Keratinocyte (primary cell): ENCODE measurements at regions not wholly inside any gene's neighbourhood (a gene's known extent, or its start where the extent isn't known, plus 50 kb on each side); places are given as distances from the start of the nearest gene placed in this dataset.
A peak's percentile ranks its signal among the peaks of the same experiment; 100 is the strongest.

Experiments
- DNase-seq: peaks from one replicate; pipeline ENCODE4 v3.0.0-alpha.2; 2011; ENCODE audit warnings: low read depth, missing footprints, low spot score
- FAIRE-seq: peaks from 2 replicates; lab custom pipeline; 2011; peaks lifted over from hg19 to GRCh38; lab: Jason Lieb, UNC
- H2AFZ ChIP-seq: 2 replicates; pipeline ENCODE4 v1.6.0; 2012; ENCODE audit warnings: low read length, control low read depth, inconsistent platforms; ENCODE audit not compliant: control insufficient read depth
- H3K27ac ChIP-seq: 2 replicates; pipeline ENCODE4 v1.5.1; 2011; ENCODE audit warnings: low read length; ENCODE audit not compliant: control insufficient read depth, insufficient read depth
- H3K27me3 ChIP-seq: 3 replicates; pipeline ENCODE4 v1.6.0; 2011; ENCODE audit warnings: low read length; ENCODE audit not compliant: control insufficient read depth, insufficient read depth; ENCODE audit errors: extremely low read depth
- H3K36me3 ChIP-seq, 2 experiments: 2 replicates in 1 of 2; 3 replicates in 1 of 2; pipeline ENCODE4 v1.5.1; 2011; ENCODE audit warnings: low read length in 2 of 2, mild to moderate bottlenecking in 1 of 2; ENCODE audit not compliant: control insufficient read depth in 2 of 2, insufficient read depth in 2 of 2; ENCODE audit errors: extremely low read depth in 1 of 2
- H3K4me1 ChIP-seq: 3 replicates; pipeline ENCODE4 v1.5.1; 2011; ENCODE audit warnings: low read length; ENCODE audit not compliant: control insufficient read depth, insufficient read depth; ENCODE audit errors: extremely low read depth
- H3K4me2 ChIP-seq: 3 replicates; pipeline ENCODE4 v1.6.0; 2011; ENCODE audit warnings: low read depth, low read length; ENCODE audit not compliant: control insufficient read depth, insufficient read depth; ENCODE audit errors: extremely low read depth
- H3K4me3 ChIP-seq, 3 experiments: fragments of 200-600 bp in 1 of 3; sonication (generic) in 1 of 3; 2 replicates in 2 of 3; 3 replicates in 1 of 3; pipeline ENCODE4 v1.5.1; 2011 to 2016; ENCODE audit warnings: low read length in 3 of 3, mild to moderate bottlenecking in 3 of 3, control low read depth in 2 of 3, inconsistent platforms in 1 of 3, low read depth in 1 of 3, mixed read lengths in 1 of 3, mixed run types in 1 of 3, moderate library complexity in 1 of 3; ENCODE audit not compliant: control insufficient read depth in 2 of 3, insufficient read depth in 2 of 3; ENCODE audit errors: extremely low read depth in 1 of 3
- H3K79me2 ChIP-seq: 2 replicates; pipeline ENCODE4 v1.6.0; 2012; ENCODE audit warnings: low read length; ENCODE audit not compliant: control insufficient read depth, insufficient read depth
- H3K9ac ChIP-seq: 3 replicates; pipeline ENCODE4 v1.6.0; 2011; ENCODE audit warnings: low read length; ENCODE audit not compliant: control insufficient read depth, insufficient read depth; ENCODE audit errors: extremely low read depth
- H3K9me1 ChIP-seq: 3 replicates; pipeline ENCODE4 v1.6.0; 2011; ENCODE audit warnings: low read length; ENCODE audit not compliant: control insufficient read depth, insufficient read depth; ENCODE audit errors: extremely low read depth
- H3K9me3 ChIP-seq: 2 replicates; pipeline ENCODE4 v1.5.1; 2012; ENCODE audit warnings: low read depth, low read length; ENCODE audit not compliant: control insufficient read depth
- H4K20me1 ChIP-seq: 3 replicates; pipeline ENCODE4 v1.6.0; 2011; ENCODE audit warnings: low read length; ENCODE audit not compliant: control insufficient read depth, insufficient read depth; ENCODE audit errors: extremely low read depth
- CTCF ChIP-seq, 3 experiments: IDR thresholded peaks in 1 of 3; conservative IDR thresholded peaks in 1 of 3; optimal IDR thresholded peaks in 1 of 3; 2 replicates in 2 of 3; 3 replicates in 1 of 3; pipeline versions ENCODE3 to v1.5.1; 2011; ENCODE audit warnings: low read length in 3 of 3, mild to moderate bottlenecking in 3 of 3, moderate library complexity in 2 of 3, control low read depth in 1 of 3, inconsistent platforms in 1 of 3; ENCODE audit not compliant: insufficient read depth in 2 of 3; ENCODE audit errors: extremely low read depth in 1 of 3
- EZH2 ChIP-seq: IDR thresholded peaks from one replicate; pipeline ENCODE4 v1.6.1; 2012; ENCODE audit warnings: inconsistent platforms, mild to moderate bottlenecking, low read length, moderate library complexity
- dilution Hi-C: fragments of 300-500 bp; cut with MboI; formaldehyde crosslinking; loops from one replicate; pipeline ENCODE4 v1.7.0; 2020; ENCODE audit warnings: low sequenced_read_pairs; ENCODE audit not compliant: extremely low pct_ligation_motif_present

DNA sequence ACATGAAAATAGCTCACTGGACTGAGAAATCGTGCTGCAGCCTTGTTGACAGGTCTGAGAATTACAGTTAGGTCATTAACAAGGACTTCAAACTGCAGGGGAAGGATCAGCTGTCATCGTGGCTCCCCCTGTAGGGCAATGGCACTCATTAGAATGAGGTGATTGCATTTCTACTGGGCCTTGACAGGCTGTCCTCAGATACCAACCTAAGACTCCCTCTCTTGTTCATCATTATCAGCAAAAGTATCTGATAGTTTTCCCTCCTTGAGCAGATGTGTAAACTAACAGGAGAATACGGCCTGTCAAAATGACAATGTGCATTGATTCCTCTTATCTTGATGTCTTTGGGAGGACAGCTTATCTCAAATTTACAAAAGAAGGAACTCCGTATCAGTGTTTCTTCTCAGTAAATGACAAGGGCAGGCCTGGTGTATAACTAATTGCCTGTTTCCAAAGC lies 648.5 kb upstream of the LRRN3 start:
- Histone ChIP-seq H4K20me1 (no peaks in the 10 kb centered on the region), H3K9ac (no peak overlapping the region), H3K4me1 (no peaks in the 10 kb centered on the region), H3K9me1 (no peaks in the 10 kb centered on the region), H3K9me3 (no peaks in the 10 kb centered on the region), H3K27ac (no peak overlapping the region), H3K27me3 (no peaks in the 10 kb centered on the region), H3K4me3 (no peak overlapping the region), H3K79me2 (no peaks in the 10 kb centered on the region), H2AFZ (peak overlapping the region; percentile 12), H3K36me3 (no peaks in the 10 kb centered on the region), H3K4me2 (no peak overlapping the region)
- DNase-seq = peak; percentile 4
- peak; percentile 87 for FAIRE-seq
- dilution Hi-C loops = no loop called here
- TF ChIP-seq EZH2 (no peak), CTCF (optimal IDR thresholded peaks at IDR 0.05 in 1 of 3, IDR thresholded peaks at IDR 0.05 in 1 of 3, conservative IDR thresholded peaks at IDR 0.05 in 1 of 3; ENCODE audit: extremely low read depth in 1 of 3, insufficient read depth in 2 of 3, low read length in 3 of 3) (peak; percentile 83 to 99 (median 85))

DNA sequence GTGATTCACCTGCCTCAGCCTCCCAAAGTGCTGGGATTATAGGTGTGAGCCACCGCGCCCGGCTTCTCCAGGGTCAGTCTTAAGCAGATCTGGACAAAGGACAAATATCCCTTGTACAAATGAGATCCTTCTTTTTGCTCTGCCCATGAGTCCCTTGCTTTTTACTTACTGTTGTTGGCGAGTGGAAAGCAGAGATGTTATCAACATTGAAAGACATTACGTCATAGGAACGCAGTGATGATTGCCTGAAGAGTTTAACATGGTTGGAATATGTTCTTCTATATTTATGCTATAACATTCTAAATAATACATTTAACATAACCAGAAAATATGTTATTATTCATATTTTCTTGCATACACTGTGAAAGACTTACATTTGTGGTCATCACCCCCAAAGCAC lies 644.3 kb upstream of the LRRN3 start:
- Histone ChIP-seq H3K4me1 (no peaks in the 10 kb centered on the region), H3K9me3 (no peaks in the 10 kb centered on the region), H3K4me3 (no peak overlapping the region), H3K9ac (no peak overlapping the region), H3K79me2 (no peaks in the 10 kb centered on the region), H3K36me3 (no peaks in the 10 kb centered on the region), H4K20me1 (no peaks in the 10 kb centered on the region), H3K27me3 (no peaks in the 10 kb centered on the region), H3K9me1 (no peaks in the 10 kb centered on the region), H3K4me2 (no peak overlapping the region), H3K27ac (no peak overlapping the region), H2AFZ (no peak overlapping the region)
- FAIRE-seq = no peak
- dilution Hi-C loops = no loop called here
- DNase-seq = no peak
- no peak for TF ChIP-seq EZH2
- TF ChIP-seq CTCF (optimal IDR thresholded peaks at IDR 0.05 in 1 of 3, IDR thresholded peaks at IDR 0.05 in 1 of 3, conservative IDR thresholded peaks at IDR 0.05 in 1 of 3; ENCODE audit: extremely low read depth in 1 of 3, insufficient read depth in 2 of 3, low read length in 3 of 3) = no peak
